ENCODE measurements at regions not wholly inside any gene's neighbourhood (a gene's known extent, or its start where the extent isn't known, plus 50 kb on each side); places are given as distances from the start of the nearest gene placed in this dataset.
A peak's percentile ranks its signal among the peaks of the same experiment; 100 is the strongest.
"Not testable (repeated sequence)": the region's sequence is repeated elsewhere in the genome, so short reads cannot be mapped to it uniquely, and the experiment has no call there.

DNA sequence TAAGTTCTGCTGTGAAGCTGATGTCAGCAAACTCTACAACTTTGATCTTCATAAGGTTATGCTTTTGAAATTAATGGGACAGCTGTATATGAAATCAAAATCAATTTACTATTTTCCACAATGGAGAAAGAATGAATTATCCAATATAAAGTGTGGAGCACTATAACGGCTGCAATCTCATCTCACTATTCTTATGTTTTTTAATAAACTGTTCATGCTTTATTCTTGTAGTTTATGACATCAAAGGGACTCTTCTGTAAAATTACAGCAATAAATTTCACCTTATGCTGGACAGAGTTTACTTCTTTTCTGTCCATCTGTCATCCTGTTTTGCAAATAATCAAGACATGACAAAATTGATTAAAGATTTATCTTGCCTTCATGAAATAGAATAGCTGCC, 192.5 kb downstream of the TECRL start:
- DNase-seq (ENCODE audit: low read depth in 3 of 3): no peak

DNA sequence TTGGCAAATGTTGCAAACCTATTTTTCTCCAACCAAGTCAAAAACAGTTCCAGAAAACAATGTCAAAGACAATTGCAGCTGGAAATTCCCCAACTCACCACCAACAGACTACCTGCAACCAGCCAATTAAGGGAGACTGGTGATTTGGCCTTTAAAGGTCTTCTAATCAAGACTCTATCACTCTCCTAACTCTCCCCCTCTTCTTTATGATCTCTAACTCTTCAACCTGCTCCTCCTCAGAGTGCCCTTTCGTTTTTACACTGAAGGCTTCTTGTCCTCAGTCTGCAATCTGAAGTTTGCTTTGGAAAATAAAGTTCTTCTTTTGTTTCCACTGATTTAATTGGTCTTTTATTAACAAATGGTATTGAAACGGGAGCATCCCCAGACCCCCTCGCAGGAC, 203.9 kb downstream of the TECRL start:
- no peak for DNase-seq (ENCODE audit: low read depth in 3 of 3)

DNA sequence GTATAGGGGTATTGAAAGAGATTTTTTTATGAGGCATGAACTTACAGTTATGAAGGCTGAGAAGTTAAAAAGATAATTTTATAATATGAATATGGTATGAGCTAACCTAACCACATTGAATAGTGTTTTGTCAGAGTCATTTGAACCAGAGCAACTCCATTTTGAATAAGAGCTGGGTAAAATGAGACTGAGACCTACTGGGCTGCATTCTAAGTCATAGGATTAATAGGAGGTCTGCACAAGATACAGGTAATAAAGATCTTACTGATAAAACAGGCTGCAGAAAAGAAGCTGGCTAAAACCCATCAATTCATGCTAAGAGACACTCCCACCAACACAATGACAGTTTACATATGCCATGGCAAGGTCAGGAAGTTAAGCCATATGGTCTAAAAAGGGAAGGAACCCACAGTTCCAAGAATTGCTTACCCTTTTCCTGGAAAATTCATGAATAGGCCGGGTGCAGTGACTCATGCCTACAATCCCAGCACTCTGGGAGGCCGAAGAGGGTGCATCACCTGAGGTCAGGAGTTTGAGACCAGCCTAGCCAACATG, 209.2 kb downstream of the TECRL start:
- no peak for DNase-seq (ENCODE audit: low read depth in 3 of 3)

- no peak for DNase-seq (ENCODE audit: low read depth in 3 of 3)
These were observed 213.7 kb downstream of the TECRL start for GRCh38 chr4:64195582-64195981.

DNA sequence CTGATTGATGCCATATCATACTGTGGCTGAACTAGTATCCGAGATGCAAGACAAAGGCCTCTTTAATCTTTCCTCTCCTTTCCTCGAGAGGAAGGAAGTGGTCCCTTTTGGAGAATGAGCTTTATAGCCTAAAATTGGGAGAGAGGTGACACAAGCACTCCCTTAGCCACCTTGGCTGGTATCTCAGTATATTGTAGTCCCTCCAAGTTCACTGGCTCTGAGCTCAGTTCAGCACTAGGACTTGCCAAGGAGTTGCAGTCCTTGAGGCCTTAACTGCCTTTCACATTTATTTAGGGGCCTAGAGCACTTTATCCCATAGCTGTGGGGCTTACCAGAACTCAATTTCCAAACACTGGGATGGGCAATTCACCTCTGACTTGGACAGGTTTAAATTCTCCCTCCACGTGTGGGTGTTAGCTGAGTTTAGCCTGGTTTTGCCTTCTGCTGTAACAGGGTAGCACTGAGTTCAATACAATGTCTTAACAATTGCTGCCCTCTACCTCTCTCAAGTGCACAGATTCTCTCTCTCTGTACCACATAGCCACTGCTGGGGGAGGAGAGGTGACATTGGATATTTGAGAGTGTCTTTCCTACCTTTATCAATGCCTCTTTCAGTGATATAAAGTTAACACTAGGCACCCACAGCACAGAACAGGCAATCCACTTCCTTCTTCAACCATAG, 216.4 kb downstream of the TECRL start:
- no peak for DNase-seq (ENCODE audit: low read depth in 3 of 3)

DNA sequence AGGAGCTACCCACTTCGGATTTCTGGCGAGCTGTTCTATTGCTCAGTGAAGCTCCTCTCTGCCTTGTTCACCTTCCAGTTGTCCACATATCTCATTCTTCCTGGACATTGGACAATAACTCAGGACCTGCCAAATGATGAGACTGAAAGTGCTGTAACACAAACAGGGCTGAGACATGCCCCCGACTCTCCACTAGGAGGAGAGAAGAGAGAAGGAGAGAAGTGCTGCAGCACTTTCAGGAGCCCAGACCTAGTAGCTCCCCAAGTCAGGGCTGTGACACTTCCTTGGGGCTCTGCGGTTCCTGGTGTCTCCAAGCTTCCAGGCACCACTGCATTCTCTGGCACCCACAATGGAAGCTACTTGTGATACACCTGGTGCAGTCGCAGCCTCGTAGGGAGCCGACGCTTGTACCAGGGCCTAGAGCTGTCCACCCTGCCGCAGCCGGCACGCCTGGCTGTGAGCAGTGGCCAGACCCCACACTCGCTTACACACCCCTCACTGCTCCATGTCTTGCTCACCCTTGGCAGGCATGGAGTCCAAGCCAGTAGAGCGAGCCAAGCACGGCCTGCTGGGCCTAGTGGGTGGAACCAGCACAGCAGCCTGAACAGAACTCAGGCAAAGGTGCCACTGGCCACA, 234.9 kb downstream of the TECRL start:
- DNase-seq (ENCODE audit: low read depth in 3 of 3): no peak

DNA sequence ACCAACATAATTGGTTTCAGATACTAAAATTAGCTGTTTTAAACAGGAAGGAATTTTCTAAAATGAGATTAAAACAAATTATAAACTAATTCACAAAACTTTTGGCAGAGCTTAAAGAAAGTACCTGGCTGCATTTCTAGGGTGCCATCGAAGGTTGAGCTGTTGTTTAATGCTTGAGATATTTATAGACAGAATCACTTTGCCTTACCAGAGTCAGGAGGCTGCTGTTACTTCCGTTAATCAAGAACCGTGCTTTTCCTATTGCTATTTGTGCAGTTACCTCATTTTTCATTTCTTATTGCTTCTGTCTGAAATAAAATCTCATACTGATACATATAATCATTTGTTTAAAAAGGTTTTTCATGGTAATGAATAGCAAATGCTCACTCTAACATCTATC, 242.9 kb downstream of the TECRL start:
- no peak for DNase-seq (ENCODE audit: low read depth in 3 of 3)

- DNase-seq (ENCODE audit: low read depth in 3 of 3): peak in 1 of 3 experiments; percentile 22
These were observed 250.5 kb downstream of the TECRL start for GRCh38 chr4:64158648-64159326.

DNA sequence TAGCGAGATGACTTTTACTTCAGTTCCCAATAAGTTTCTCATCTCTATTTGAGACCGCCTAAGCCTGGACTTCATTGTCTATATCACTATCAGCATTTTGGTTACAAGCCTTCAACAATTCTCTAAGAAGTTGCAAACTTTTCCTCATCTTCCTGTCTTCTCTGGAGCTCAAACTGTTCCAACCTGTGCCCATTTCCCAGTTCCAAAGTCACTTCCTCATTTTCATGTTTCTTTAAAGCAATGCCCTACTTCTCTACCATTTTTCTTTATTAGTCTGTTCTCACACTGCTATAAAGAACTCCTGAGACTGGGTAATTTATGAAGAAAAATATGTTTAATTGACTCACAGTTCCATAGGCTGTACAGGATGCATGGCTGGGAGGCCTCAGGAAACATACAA, 251.9 kb downstream of the TECRL start:
- DNase-seq (ENCODE audit: low read depth in 3 of 3): no peak

GRCh38 chr4:64156253-64156652, 253.0 kb downstream of the TECRL start:
- no peak for DNase-seq (ENCODE audit: low read depth in 3 of 3)

DNA sequence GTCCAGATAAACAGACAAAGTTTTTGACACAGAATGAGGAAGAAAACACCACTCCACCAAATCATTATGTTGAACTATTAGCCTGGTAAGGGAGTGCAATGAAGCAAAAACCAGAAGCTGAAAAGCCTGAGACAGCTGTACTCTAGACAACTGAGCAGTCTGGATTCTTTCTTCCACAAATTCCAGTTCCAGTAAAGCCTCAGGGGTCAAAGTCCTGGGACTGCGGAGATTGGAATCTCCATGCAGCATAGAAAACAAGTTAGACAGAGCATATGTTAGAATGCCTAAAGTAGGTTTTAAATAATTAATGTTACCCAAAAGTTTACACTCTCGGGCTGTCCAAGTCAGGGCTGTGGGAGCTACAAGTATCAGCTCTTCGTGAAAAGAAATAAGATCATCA, 263.2 kb downstream of the TECRL start:
- no peak for DNase-seq (ENCODE audit: low read depth in 3 of 3)

- DNase-seq (ENCODE audit: low read depth in 3 of 3): no peak
These were observed 264.3 kb downstream of the TECRL start for GRCh38 chr4:64144994-64145393.

- no peak for DNase-seq (ENCODE audit: low read depth in 3 of 3)
These were observed 278.3 kb downstream of the TECRL start for GRCh38 chr4:64130907-64131306.

DNA sequence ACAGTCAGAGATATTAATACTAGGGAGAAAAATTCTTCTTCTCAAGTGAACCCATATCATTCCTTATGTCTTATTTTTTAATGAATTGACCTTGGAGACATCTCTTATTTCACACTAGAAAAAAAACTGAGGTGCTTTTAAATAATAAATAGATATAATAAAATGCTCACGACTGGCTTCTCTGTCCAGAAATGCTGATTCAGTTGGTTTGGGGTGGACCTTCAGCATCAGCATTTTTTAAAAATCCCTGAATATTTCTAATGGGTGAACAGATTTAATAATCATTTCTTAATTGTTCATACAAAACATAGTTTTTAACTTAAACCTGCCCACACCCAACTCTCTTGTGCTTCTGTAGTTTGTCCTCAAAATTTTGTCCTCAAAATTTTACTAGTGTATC, 283.9 kb downstream of the TECRL start:
- DNase-seq (ENCODE audit: low read depth in 3 of 3): no peak

GRCh38 chr4:64121803-64122202, 287.4 kb downstream of the TECRL start:
- no peak for DNase-seq (ENCODE audit: low read depth in 3 of 3)

DNA sequence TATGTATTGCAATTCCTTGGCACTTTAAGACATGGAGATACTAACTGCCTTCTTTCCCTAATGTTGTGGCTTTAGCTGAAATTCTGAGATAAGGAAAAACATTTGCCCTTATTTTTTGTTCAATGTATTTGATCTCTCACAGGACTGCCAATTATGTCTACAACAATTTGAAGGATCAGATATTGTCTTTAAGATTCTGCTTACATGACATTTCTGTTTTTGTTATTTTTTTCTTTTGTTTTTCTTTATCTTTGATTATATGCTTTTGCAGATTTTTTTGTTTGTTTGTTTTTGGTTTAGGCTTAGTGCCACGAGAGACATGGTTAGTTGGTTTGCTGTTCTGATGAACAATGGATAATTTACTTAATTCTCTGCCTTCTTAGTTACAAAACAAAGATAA, 303.3 kb downstream of the TECRL start:
- DNase-seq (ENCODE audit: low read depth in 3 of 3): no peak

DNA sequence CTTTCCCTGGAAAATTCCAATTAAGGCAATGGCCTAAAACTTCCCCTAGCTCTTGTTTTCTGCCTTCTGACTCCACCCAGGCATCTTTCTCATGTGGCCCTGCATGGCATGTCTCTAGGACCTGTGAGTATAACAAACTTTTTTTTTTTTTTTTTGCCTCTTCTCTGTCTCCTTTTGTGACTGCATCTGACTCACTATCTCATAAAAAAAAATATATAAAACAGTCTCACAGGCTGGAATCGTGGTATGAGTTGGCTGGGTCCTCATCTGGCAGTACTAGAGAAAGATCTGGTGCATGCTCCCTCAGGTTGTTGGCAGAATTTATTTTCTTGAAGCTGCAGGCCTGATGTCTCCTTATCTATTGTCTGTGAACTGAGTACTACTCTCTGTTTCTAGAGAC, 313.9 kb downstream of the TECRL start:
- DNase-seq (ENCODE audit: low read depth in 3 of 3): no peak

DNA sequence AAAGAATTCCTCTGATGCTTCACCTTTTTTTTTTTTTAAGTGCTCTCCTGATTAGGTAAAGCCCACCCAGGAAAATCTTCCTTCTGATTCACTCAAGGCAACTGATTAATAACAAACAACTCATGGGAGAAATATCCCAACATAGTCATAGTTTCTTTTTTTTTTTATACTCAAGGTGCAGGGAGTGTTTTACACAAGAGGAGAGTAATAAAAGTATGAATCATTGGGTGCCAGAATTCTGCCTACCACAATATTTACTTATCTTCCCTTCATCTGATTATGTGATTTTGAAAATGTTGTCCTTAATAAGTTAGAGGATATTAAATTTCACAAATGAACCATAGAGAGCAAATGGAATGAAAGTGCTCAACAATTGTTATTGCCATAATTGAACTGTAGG, 329.9 kb downstream of the TECRL start:
- no peak for DNase-seq (ENCODE audit: low read depth in 3 of 3)

DNA sequence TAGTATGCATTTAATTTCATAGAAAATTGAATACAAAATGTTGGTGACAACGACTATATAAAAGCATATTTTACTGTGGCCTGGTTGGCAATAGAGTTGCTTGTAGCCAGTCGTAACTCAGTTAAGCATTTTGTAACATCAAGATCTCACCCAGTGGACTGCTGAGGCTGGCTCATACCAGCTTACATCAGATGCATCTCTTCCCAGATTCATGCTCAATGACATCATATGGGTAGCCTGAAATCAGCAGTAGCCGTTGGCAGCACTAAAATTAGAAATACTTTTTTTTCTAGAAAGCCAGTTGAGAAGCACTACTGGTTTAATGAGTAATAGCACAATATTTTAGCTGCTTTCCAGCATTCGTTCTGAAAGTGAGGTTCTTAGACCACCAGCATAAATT, 341.2 kb downstream of the TECRL start:
- DNase-seq (ENCODE audit: low read depth in 3 of 3): no peak

- no peak for DNase-seq (ENCODE audit: low read depth in 3 of 3)
These were observed 346.3 kb downstream of the TECRL start for GRCh38 chr4:64062991-64063390.

DNA sequence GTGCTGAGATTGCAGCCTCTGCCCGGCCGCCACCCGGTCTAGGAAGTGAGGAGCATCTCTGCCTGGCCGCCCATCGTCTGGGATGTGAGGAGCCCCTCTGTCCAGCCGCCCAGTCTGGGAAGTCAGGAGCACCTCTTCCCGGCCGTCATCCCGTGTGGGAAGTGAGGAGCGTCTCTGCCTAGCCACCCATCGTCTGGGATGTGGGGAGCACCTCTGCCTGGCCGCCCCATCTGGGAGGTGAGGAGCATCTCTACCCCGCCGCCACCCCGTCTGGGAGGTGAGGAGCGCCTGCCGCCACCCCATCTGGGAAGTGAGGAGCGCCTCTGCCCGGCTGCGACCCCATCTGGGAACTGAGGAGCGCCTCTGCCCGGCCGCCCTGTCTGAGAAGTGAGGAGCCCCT, 372.2 kb downstream of the TECRL start:
- DNase-seq (ENCODE audit: low read depth in 3 of 3): not testable (repeated sequence)

GRCh38 chr4:64022560-64022959, 386.7 kb downstream of the TECRL start:
- no peak for DNase-seq (ENCODE audit: low read depth in 3 of 3)

- DNase-seq (ENCODE audit: low read depth in 3 of 3): no peak
These were observed 392.4 kb downstream of the TECRL start for GRCh38 chr4:64016893-64017292.

All from stimulated activated CD4-positive, alpha-beta T cell treated with anti-CD3 and anti-CD28 coated beads, TNF-alpha, amount 100 ng/mL, for 24 hours (primary cell).